ENCODE measurements at regions not wholly inside any gene's neighbourhood (a gene's known extent, or its start where the extent isn't known, plus 50 kb on each side); places are given as distances from the start of the nearest gene placed in this dataset.
A peak's percentile ranks its signal among the peaks of the same experiment; 100 is the strongest.

- Histone ChIP-seq H3K4me1 (ENCODE audit: control insufficient read depth, insufficient read depth, low read depth, low read length) (peaks cover 2% of the 10 kb centered on the region), H3K9ac (ENCODE audit: low read length) (no peak overlapping the region), H3K4ac (ENCODE audit: low read depth in 1 of 2, low read length in 2 of 2) (no peak overlapping the region), H2BK120ac (ENCODE audit: low read depth, low read length) (no peak overlapping the region), H4K8ac (ENCODE audit: low read length) (no peak overlapping the region), H2BK5ac (ENCODE audit: low read depth, low read length, poor library complexity, severe bottlenecking) (no peak overlapping the region), H2BK15ac (ENCODE audit: low read depth, poor library complexity, severe bottlenecking) (no peak overlapping the region), H3K9me3 (ENCODE audit: control insufficient read depth, low read length) (peaks cover 6% of the 10 kb centered on the region), H2AFZ (ENCODE audit: low read depth, low read length) (no peak overlapping the region), H2AK5ac (ENCODE audit: low read length, severe bottlenecking) (no peak overlapping the region), H2BK12ac (ENCODE audit: low read length in 2 of 2) (no peak overlapping the region), H4K91ac (ENCODE audit: low read length) (no peak overlapping the region), H3K14ac (ENCODE audit: low read length in 2 of 2) (no peak overlapping the region), H3K18ac (ENCODE audit: low read depth in 1 of 2, low read length in 2 of 2) (no peak overlapping the region), H3K4me2 (ENCODE audit: low read length, poor library complexity, severe bottlenecking) (no peak overlapping the region), H3K27me3 (ENCODE audit: control insufficient read depth in 1 of 2, insufficient read depth in 1 of 2, low read length in 2 of 2) (no peaks in the 10 kb centered on the region), H3K36me3 (ENCODE audit: control insufficient read depth in 1 of 2, insufficient read depth in 2 of 2, low read depth in 1 of 2, low read length in 2 of 2) (no peaks in the 10 kb centered on the region), H3K23ac (ENCODE audit: low read length in 2 of 2) (no peak overlapping the region), H3K79me1 (replicated peaks; ENCODE audit: low read length, poor library complexity, severe bottlenecking) (no peaks in the 10 kb centered on the region), H3K4me3 (ENCODE audit: insufficient read depth in 1 of 2, low read depth in 1 of 2, low read length in 2 of 2) (no peak overlapping the region), H3K27ac (ENCODE audit: low read length, poor library complexity, severe bottlenecking) (no peak overlapping the region)
- peak; percentile 2 for DNase-seq
- WGBS, result 93% methylated on average over 3 of the region's 4 CpGs
Measured at GRCh38 chr7:117941138-117941810, 68.0 kb upstream of the CTTNBP2 start.

DNA sequence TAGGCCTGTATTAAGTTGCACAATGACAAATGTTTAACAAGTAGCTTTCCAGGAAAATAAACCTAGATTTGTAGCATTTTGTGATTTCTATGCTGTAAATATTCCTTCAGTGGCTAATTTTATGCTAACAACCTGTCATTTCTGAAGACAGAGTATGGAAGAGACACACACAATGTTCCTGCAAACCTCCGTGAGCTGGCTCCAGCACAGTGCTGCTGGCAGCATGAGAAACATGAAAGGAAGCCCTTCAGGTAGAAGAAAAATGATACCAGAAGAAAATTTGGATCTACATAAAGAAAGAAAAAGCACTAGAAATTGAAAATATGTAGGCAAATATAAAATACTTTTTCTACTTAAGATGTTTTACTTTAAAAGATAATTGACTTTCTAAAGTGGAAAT lies 69.5 kb upstream of the CTTNBP2 start:
- Histone ChIP-seq H3K23ac (ENCODE audit: low read length in 2 of 2) (no peak overlapping the region), H3K4ac (ENCODE audit: low read depth in 1 of 2, low read length in 2 of 2) (no peak overlapping the region), H3K36me3 (ENCODE audit: control insufficient read depth in 1 of 2, insufficient read depth in 2 of 2, low read depth in 1 of 2, low read length in 2 of 2) (no peaks in the 10 kb centered on the region), H3K9ac (ENCODE audit: low read length) (no peak overlapping the region), H3K14ac (ENCODE audit: low read length in 2 of 2) (no peak overlapping the region), H2BK120ac (ENCODE audit: low read depth, low read length) (no peak overlapping the region), H2AK5ac (ENCODE audit: low read length, severe bottlenecking) (no peak overlapping the region), H3K18ac (ENCODE audit: low read depth in 1 of 2, low read length in 2 of 2) (no peak overlapping the region), H3K27me3 (ENCODE audit: control insufficient read depth in 1 of 2, insufficient read depth in 1 of 2, low read length in 2 of 2) (no peaks in the 10 kb centered on the region), H3K79me1 (replicated peaks; ENCODE audit: low read length, poor library complexity, severe bottlenecking) (no peaks in the 10 kb centered on the region), H3K27ac (ENCODE audit: low read length, poor library complexity, severe bottlenecking) (no peak overlapping the region), H2BK15ac (ENCODE audit: low read depth, poor library complexity, severe bottlenecking) (no peak overlapping the region), H3K9me3 (ENCODE audit: control insufficient read depth, low read length) (peaks cover 6% of the 10 kb centered on the region), H4K91ac (ENCODE audit: low read length) (no peak overlapping the region), H2BK5ac (ENCODE audit: low read depth, low read length, poor library complexity, severe bottlenecking) (no peak overlapping the region), H4K8ac (ENCODE audit: low read length) (no peak overlapping the region), H2AFZ (ENCODE audit: low read depth, low read length) (no peak overlapping the region), H2BK12ac (ENCODE audit: low read length in 2 of 2) (no peak overlapping the region), H3K4me3 (ENCODE audit: insufficient read depth in 1 of 2, low read depth in 1 of 2, low read length in 2 of 2) (no peak overlapping the region), H3K4me1 (ENCODE audit: control insufficient read depth, insufficient read depth, low read depth, low read length) (peaks cover 3% of the 10 kb centered on the region), H3K4me2 (ENCODE audit: low read length, poor library complexity, severe bottlenecking) (no peak overlapping the region)
- no peak for DNase-seq
- 88% methylated on average over 1 of the region's 1 CpG for WGBS

GRCh38 chr7:117944886-117945285 lies 71.6 kb upstream of the CTTNBP2 start:
- Histone ChIP-seq H3K27ac (ENCODE audit: low read length, poor library complexity, severe bottlenecking) (no peak overlapping the region), H3K4ac (ENCODE audit: low read depth in 1 of 2, low read length in 2 of 2) (no peak overlapping the region), H3K4me2 (ENCODE audit: low read length, poor library complexity, severe bottlenecking) (no peak overlapping the region), H3K27me3 (ENCODE audit: control insufficient read depth in 1 of 2, insufficient read depth in 1 of 2, low read length in 2 of 2) (no peaks in the 10 kb centered on the region), H3K4me1 (ENCODE audit: control insufficient read depth, insufficient read depth, low read depth, low read length) (peaks cover 3% of the 10 kb centered on the region), H2BK12ac (ENCODE audit: low read length in 2 of 2) (no peak overlapping the region), H4K8ac (ENCODE audit: low read length) (no peak overlapping the region), H3K23ac (ENCODE audit: low read length in 2 of 2) (no peak overlapping the region), H4K91ac (ENCODE audit: low read length) (no peak overlapping the region), H2BK120ac (ENCODE audit: low read depth, low read length) (no peak overlapping the region), H3K18ac (ENCODE audit: low read depth in 1 of 2, low read length in 2 of 2) (no peak overlapping the region), H3K36me3 (ENCODE audit: control insufficient read depth in 1 of 2, insufficient read depth in 2 of 2, low read depth in 1 of 2, low read length in 2 of 2) (no peaks in the 10 kb centered on the region), H3K79me1 (replicated peaks; ENCODE audit: low read length, poor library complexity, severe bottlenecking) (no peaks in the 10 kb centered on the region), H3K9me3 (ENCODE audit: control insufficient read depth, low read length) (peaks cover 6% of the 10 kb centered on the region), H3K4me3 (ENCODE audit: insufficient read depth in 1 of 2, low read depth in 1 of 2, low read length in 2 of 2) (no peak overlapping the region), H3K14ac (ENCODE audit: low read length in 2 of 2) (no peak overlapping the region), H2AFZ (ENCODE audit: low read depth, low read length) (no peak overlapping the region), H2AK5ac (ENCODE audit: low read length, severe bottlenecking) (no peak overlapping the region), H3K9ac (ENCODE audit: low read length) (no peak overlapping the region), H2BK5ac (ENCODE audit: low read depth, low read length, poor library complexity, severe bottlenecking) (no peak overlapping the region), H2BK15ac (ENCODE audit: low read depth, poor library complexity, severe bottlenecking) (no peak overlapping the region)
- no peak for DNase-seq
- WGBS, result no CpG with 5 or more reads among the region's 1 CpG

GRCh38 chr7:117946151-117946633 lies 73.0 kb upstream of the CTTNBP2 start:
- Histone ChIP-seq H4K91ac (ENCODE audit: low read length) (no peak overlapping the region), H2AK5ac (ENCODE audit: low read length, severe bottlenecking) (no peak overlapping the region), H3K9me3 (ENCODE audit: control insufficient read depth, low read length) (peaks cover 6% of the 10 kb centered on the region), H3K4me2 (ENCODE audit: low read length, poor library complexity, severe bottlenecking) (peak overlapping the region; percentile 18), H3K27me3 (ENCODE audit: control insufficient read depth in 1 of 2, insufficient read depth in 1 of 2, low read length in 2 of 2) (no peaks in the 10 kb centered on the region), H3K4me3 (ENCODE audit: insufficient read depth in 1 of 2, low read depth in 1 of 2, low read length in 2 of 2) (no peak overlapping the region), H2BK15ac (ENCODE audit: low read depth, poor library complexity, severe bottlenecking) (no peak overlapping the region), H2BK5ac (ENCODE audit: low read depth, low read length, poor library complexity, severe bottlenecking) (no peak overlapping the region), H3K23ac (ENCODE audit: low read length in 2 of 2) (no peak overlapping the region), H3K79me1 (replicated peaks; ENCODE audit: low read length, poor library complexity, severe bottlenecking) (no peaks in the 10 kb centered on the region), H3K18ac (ENCODE audit: low read depth in 1 of 2, low read length in 2 of 2) (no peak overlapping the region), H4K8ac (ENCODE audit: low read length) (no peak overlapping the region), H2BK12ac (ENCODE audit: low read length in 2 of 2) (no peak overlapping the region), H3K4me1 (ENCODE audit: control insufficient read depth, insufficient read depth, low read depth, low read length) (peaks cover 3% of the 10 kb centered on the region), H3K14ac (ENCODE audit: low read length in 2 of 2) (no peak overlapping the region), H2BK120ac (ENCODE audit: low read depth, low read length) (no peak overlapping the region), H3K27ac (ENCODE audit: low read length, poor library complexity, severe bottlenecking) (peak overlapping the region; percentile 11), H3K4ac (ENCODE audit: low read depth in 1 of 2, low read length in 2 of 2) (no peak overlapping the region), H3K36me3 (ENCODE audit: control insufficient read depth in 1 of 2, insufficient read depth in 2 of 2, low read depth in 1 of 2, low read length in 2 of 2) (no peaks in the 10 kb centered on the region), H3K9ac (ENCODE audit: low read length) (no peak overlapping the region), H2AFZ (ENCODE audit: low read depth, low read length) (no peak overlapping the region)
- WGBS, result 93% methylated on average over 1 of the region's 2 CpGs
- DNase-seq, result no peak

Data from mesenchymal stem cell (in vitro differentiated cells and primary cell).